H9 (cell line): ENCODE measurements at regions not wholly inside any gene's neighbourhood (a gene's known extent, or its start where the extent isn't known, plus 50 kb on each side); places are given as distances from the start of the nearest gene placed in this dataset.

Experiments
- DNase-seq: peaks from one replicate; pipeline ENCODE4 v3.0.0-alpha.2; 2017
- H2AFZ ChIP-seq: one replicate; pipeline ENCODE4 v1.6.1; 2013; ENCODE audit warnings: mild to moderate bottlenecking, low read length, control low read depth, moderate library complexity
- H2AK5ac ChIP-seq: 2 replicates; pipeline ENCODE4 v1.6.1; 2013; ENCODE audit warnings: low read length, control low read depth, mixed read lengths; ENCODE audit not compliant: insufficient read length
- H2BK120ac ChIP-seq: one replicate; pipeline ENCODE4 v1.6.1; 2013; ENCODE audit warnings: low read depth, mild to moderate bottlenecking, low read length, control low read depth, inconsistent platforms; ENCODE audit not compliant: poor library complexity, severe bottlenecking
- H2BK12ac ChIP-seq: 2 replicates; pipeline ENCODE4 v1.6.1; 2013; ENCODE audit warnings: low read length, control low read depth, mixed read lengths, low read depth; ENCODE audit not compliant: insufficient read length
- H2BK15ac ChIP-seq: 2 replicates; pipeline ENCODE4 v1.6.1; 2013; ENCODE audit warnings: low read depth, low read length, control low read depth
- H2BK20ac ChIP-seq: one replicate; pipeline ENCODE4 v1.6.1; 2013; ENCODE audit warnings: low read depth, mild to moderate bottlenecking, low read length, control low read depth, inconsistent platforms; ENCODE audit not compliant: poor library complexity, severe bottlenecking
- H2BK5ac ChIP-seq: 2 replicates; pipeline ENCODE4 v1.6.1; 2013; ENCODE audit warnings: low read length, control low read depth, mixed read lengths; ENCODE audit not compliant: insufficient read length
- H3K14ac ChIP-seq: 2 replicates; pipeline ENCODE4 v1.6.1; 2013; ENCODE audit warnings: low read length, control low read depth; ENCODE audit not compliant: insufficient read depth
- H3K18ac ChIP-seq: 2 replicates; pipeline ENCODE4 v1.6.1; 2013; ENCODE audit warnings: low read depth, mild to moderate bottlenecking, mixed read lengths, low read length, control low read depth; ENCODE audit not compliant: insufficient read length
- H3K23ac ChIP-seq: 2 replicates; pipeline ENCODE4 v1.6.1; 2013; ENCODE audit warnings: low read length, control low read depth, mixed read lengths, low read depth; ENCODE audit not compliant: insufficient read length
- H3K23me2 ChIP-seq: 2 replicates; pipeline ENCODE4 v1.6.1; 2013; ENCODE audit warnings: low read depth, mild to moderate bottlenecking, mixed read lengths, low read length, control low read depth; ENCODE audit not compliant: insufficient read length, poor library complexity, severe bottlenecking
- H3K27ac ChIP-seq: 2 replicates; pipeline ENCODE4 v1.5.1; 2013; ENCODE audit warnings: low read length, control low read depth, mixed read lengths, low read depth; ENCODE audit not compliant: insufficient read length
- H3K27me3 ChIP-seq: 2 replicates; pipeline ENCODE4 v1.6.1; 2013; ENCODE audit warnings: low read length, control low read depth, inconsistent platforms; ENCODE audit not compliant: insufficient read depth
- H3K4ac ChIP-seq: 2 replicates; pipeline ENCODE4 v1.6.1; 2013; ENCODE audit warnings: low read depth, mild to moderate bottlenecking, control low read depth, inconsistent platforms, low read length, moderate library complexity
- H3K4me1 ChIP-seq: 2 replicates; pipeline ENCODE4 v1.6.1; 2013; ENCODE audit warnings: low read length, control low read depth, inconsistent platforms; ENCODE audit not compliant: insufficient read depth
- H3K4me2 ChIP-seq: 2 replicates; pipeline ENCODE4 v1.6.1; 2013; ENCODE audit warnings: low read length, control low read depth, mixed read lengths; ENCODE audit not compliant: insufficient read length, insufficient read depth
- H3K56ac ChIP-seq: 2 replicates; pipeline ENCODE4 v1.6.1; 2013; ENCODE audit warnings: low read depth, mild to moderate bottlenecking, mixed read lengths, low read length, control low read depth; ENCODE audit not compliant: insufficient read length
- H3K79me1 ChIP-seq: 2 replicates; pipeline ENCODE4 v1.6.1; 2013; ENCODE audit warnings: low read depth, mild to moderate bottlenecking, moderate library complexity, low read length, control low read depth, inconsistent platforms; ENCODE audit not compliant: insufficient read depth, poor library complexity, severe bottlenecking
- H3K79me2 ChIP-seq: 2 replicates; pipeline ENCODE4 v1.6.1; 2013; ENCODE audit warnings: low read length, control low read depth, inconsistent platforms; ENCODE audit not compliant: insufficient read depth
- H3K9ac ChIP-seq: 2 replicates; pipeline ENCODE4 v1.6.1; 2013; ENCODE audit warnings: low read length, control low read depth, mixed read lengths; ENCODE audit not compliant: insufficient read length; ENCODE audit errors: extremely low read depth
- H3K9me3 ChIP-seq: one replicate; pipeline ENCODE4 v1.6.1; 2013; ENCODE audit warnings: low read depth, low read length, inconsistent platforms; ENCODE audit not compliant: control insufficient read depth
- H3T11ph ChIP-seq: one replicate; pipeline ENCODE4 v1.6.1; 2013; ENCODE audit warnings: mild to moderate bottlenecking, low read length, control low read depth, inconsistent platforms
- H4K20me1 ChIP-seq: one replicate; pipeline ENCODE4 v1.6.1; 2013; ENCODE audit not compliant: control insufficient read depth, insufficient read length, insufficient read depth
- H4K5ac ChIP-seq: 2 replicates; pipeline ENCODE4 v1.6.1; 2013; ENCODE audit warnings: low read depth, mild to moderate bottlenecking, mixed read lengths, low read length, control low read depth; ENCODE audit not compliant: insufficient read length
- H4K8ac ChIP-seq: replicated peaks from 2 replicates; pipeline ENCODE4 v1.6.1; 2013; ENCODE audit warnings: low read length, control low read depth, mixed read lengths, low read depth; ENCODE audit not compliant: insufficient read length
- H4K91ac ChIP-seq: 2 replicates; pipeline ENCODE4 v1.6.1; 2013; ENCODE audit warnings: low read depth, mild to moderate bottlenecking, moderate library complexity, mixed read lengths, low read length, control low read depth; ENCODE audit not compliant: insufficient read length
- H3K27ac Mint-ChIP-seq, 3 experiments: 2 replicates in 2 of 3; 3 replicates in 1 of 3; pipeline ENCODE4 v1.8.0; 2020 to 2021; ENCODE audit warnings: mixed read lengths in 3 of 3, mild to moderate bottlenecking in 1 of 3, moderate library complexity in 1 of 3
- H3K27me3 Mint-ChIP-seq: 2 replicates; pipeline ENCODE4 v1.8.0; 2021; ENCODE audit warnings: low read depth, mild to moderate bottlenecking, moderate library complexity, mixed read lengths
- H3K36me3 Mint-ChIP-seq, 3 experiments: 2 replicates in 2 of 3; 3 replicates in 1 of 3; pipeline ENCODE4 v1.8.0; 2020 to 2021; ENCODE audit warnings: low read depth in 3 of 3, mixed read lengths in 3 of 3; ENCODE audit not compliant: insufficient read depth in 1 of 3
- H3K4me1 Mint-ChIP-seq, 2 experiments: 2 replicates each; pipeline ENCODE4 v1.8.0; 2020; ENCODE audit warnings: mixed read lengths in 2 of 2
- H3K4me3 Mint-ChIP-seq, 2 experiments: 2 replicates in 1 of 2; 3 replicates in 1 of 2; pipeline ENCODE4 v1.8.0; 2020 to 2021; ENCODE audit warnings: mild to moderate bottlenecking in 2 of 2, mixed read lengths in 2 of 2, moderate library complexity in 1 of 2
- H3K9me3 Mint-ChIP-seq, 2 experiments: 2 replicates in 1 of 2; 3 replicates in 1 of 2; pipeline ENCODE4 v1.8.0; 2020; ENCODE audit warnings: mild to moderate bottlenecking in 2 of 2, mixed read lengths in 2 of 2, moderate library complexity in 1 of 2
- TF ChIP-seq, protein P1 (sequence below): fragments of 200-600 bp; sonication (generic); conservative IDR thresholded peaks from 3 replicates; pipeline ENCODE4 v1.8.0; 2021; ENCODE audit warnings: antibody characterized with exemption, mild to moderate bottlenecking

DNA sequence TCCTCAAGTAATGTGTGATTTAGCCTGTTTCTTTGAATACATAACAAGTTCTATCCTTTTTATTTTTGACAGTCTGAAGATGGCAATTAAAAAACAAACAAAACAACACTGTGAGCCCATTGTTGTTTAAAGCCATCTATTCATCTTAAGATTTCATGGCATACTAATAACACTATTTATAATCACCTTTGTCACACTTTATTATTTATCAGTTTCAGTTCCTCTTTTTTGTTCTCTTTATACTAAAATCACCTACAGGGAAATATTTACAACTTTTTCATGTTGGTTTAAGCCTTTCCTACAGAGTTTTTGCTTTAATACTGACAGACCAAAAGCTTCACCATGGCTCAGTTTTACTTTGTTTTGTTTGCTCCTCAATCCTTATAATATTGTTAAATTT, 247.4 kb upstream of the CTSO start:
- no peak overlapping the region for H3K27ac Mint-ChIP-seq
- Histone ChIP-seq H3T11ph (no peak overlapping the region), H3K4me2 (no peak overlapping the region), H3K18ac (no peak overlapping the region), H3K4me1 (no peaks in the 10 kb centered on the region), H3K9me3 (no peaks in the 10 kb centered on the region), H4K20me1 (no peaks in the 10 kb centered on the region), H2AK5ac (no peak overlapping the region), H3K27ac (no peak overlapping the region), H4K8ac (no peak overlapping the region), H3K56ac (no peak overlapping the region), H2BK120ac (no peak overlapping the region), H3K23me2 (no peaks in the 10 kb centered on the region), H3K4ac (no peak overlapping the region), H2BK15ac (no peak overlapping the region), H2AFZ (no peak overlapping the region), H3K23ac (no peak overlapping the region), H3K14ac (no peak overlapping the region), H4K5ac (no peak overlapping the region), H3K79me1 (no peaks in the 10 kb centered on the region), H3K27me3 (no peaks in the 10 kb centered on the region), H2BK12ac (no peak overlapping the region), H4K91ac (no peak overlapping the region), H2BK20ac (no peak overlapping the region), H3K9ac (no peak overlapping the region), H2BK5ac (no peak overlapping the region), H3K79me2 (no peaks in the 10 kb centered on the region)
- TF ChIP-seq, protein P1, sequence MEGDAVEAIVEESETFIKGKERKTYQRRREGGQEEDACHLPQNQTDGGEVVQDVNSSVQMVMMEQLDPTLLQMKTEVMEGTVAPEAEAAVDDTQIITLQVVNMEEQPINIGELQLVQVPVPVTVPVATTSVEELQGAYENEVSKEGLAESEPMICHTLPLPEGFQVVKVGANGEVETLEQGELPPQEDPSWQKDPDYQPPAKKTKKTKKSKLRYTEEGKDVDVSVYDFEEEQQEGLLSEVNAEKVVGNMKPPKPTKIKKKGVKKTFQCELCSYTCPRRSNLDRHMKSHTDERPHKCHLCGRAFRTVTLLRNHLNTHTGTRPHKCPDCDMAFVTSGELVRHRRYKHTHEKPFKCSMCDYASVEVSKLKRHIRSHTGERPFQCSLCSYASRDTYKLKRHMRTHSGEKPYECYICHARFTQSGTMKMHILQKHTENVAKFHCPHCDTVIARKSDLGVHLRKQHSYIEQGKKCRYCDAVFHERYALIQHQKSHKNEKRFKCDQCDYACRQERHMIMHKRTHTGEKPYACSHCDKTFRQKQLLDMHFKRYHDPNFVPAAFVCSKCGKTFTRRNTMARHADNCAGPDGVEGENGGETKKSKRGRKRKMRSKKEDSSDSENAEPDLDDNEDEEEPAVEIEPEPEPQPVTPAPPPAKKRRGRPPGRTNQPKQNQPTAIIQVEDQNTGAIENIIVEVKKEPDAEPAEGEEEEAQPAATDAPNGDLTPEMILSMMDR: no peak
- H3K27me3 Mint-ChIP-seq: no peaks in the 10 kb centered on the region
- no peaks in the 10 kb centered on the region; a peak in 1 of 5 replicates for H3K9me3 Mint-ChIP-seq
- no peaks in the 10 kb centered on the region for H3K36me3 Mint-ChIP-seq
- H3K4me1 Mint-ChIP-seq: 0 out of 4 replicates have a peak, but pooled peaks cover 0 to 4% of the 10 kb centered on the region in 2 experiments
- H3K4me3 Mint-ChIP-seq: no peak overlapping the region
- DNase-seq: no peak
